Loucy (cell line): ENCODE measurements at regions not wholly inside any gene's neighbourhood (a gene's known extent, or its start where the extent isn't known, plus 50 kb on each side); places are given as distances from the start of the nearest gene placed in this dataset.

ENCODE experiments used
- H2AFZ ChIP-seq: fragments of 200-600 bp; sonication (generic); 2 replicates; pipeline ENCODE4 v1.6.0; 2016; ENCODE audit warnings: antibody characterized with exemption, mild to moderate bottlenecking, low read length, moderate library complexity
- H3F3A ChIP-seq: fragments of 200-600 bp; 2 replicates; pipeline ENCODE4 v1.6.0; 2016; ENCODE audit warnings: antibody characterized with exemption, low read depth, mild to moderate bottlenecking
- H3K27me3 ChIP-seq: fragments of 200-600 bp; sonication (generic); 2 replicates; pipeline ENCODE4 v1.6.1; 2014; ENCODE audit warnings: low read length, mild to moderate bottlenecking; ENCODE audit not compliant: insufficient read depth, poor library complexity, severe bottlenecking
- H3K36me3 ChIP-seq: fragments of 200-600 bp; sonication (generic); 2 replicates; pipeline ENCODE4 v1.6.1; 2016; ENCODE audit warnings: low read length; ENCODE audit not compliant: insufficient read depth
- H3K4me1 ChIP-seq: fragments of 200-600 bp; sonication (generic); 2 replicates; pipeline ENCODE4 v1.5.1; 2014; ENCODE audit warnings: low read length, mild to moderate bottlenecking; ENCODE audit not compliant: insufficient read depth, poor library complexity, severe bottlenecking
- H3K4me2 ChIP-seq: fragments of 200-600 bp; sonication (generic); 2 replicates; pipeline ENCODE4 v1.6.0; 2014; ENCODE audit warnings: antibody characterized with exemption, low read length, low read depth, mild to moderate bottlenecking; ENCODE audit not compliant: poor library complexity, severe bottlenecking
- H3K4me3 ChIP-seq: fragments of 200-600 bp; sonication (generic); 2 replicates; pipeline ENCODE4 v1.5.1; 2014; ENCODE audit warnings: low read length, mild to moderate bottlenecking, mixed read lengths; ENCODE audit not compliant: poor library complexity, severe bottlenecking
- H3K79me2 ChIP-seq: fragments of 200-600 bp; sonication (generic); 2 replicates; pipeline ENCODE4 v1.6.1; 2014; ENCODE audit warnings: low read length; ENCODE audit not compliant: insufficient read depth
- H3K9ac ChIP-seq: fragments of 200-600 bp; sonication (generic); 2 replicates; pipeline ENCODE4 v1.6.0; 2014; ENCODE audit warnings: mild to moderate bottlenecking, low read depth, low read length, moderate library complexity; ENCODE audit not compliant: poor library complexity, severe bottlenecking
- H3K9me2 ChIP-seq: fragments of 200-600 bp; sonication (generic); replicated peaks from 2 replicates; pipeline ENCODE4 v1.6.1; 2016; ENCODE audit warnings: low read depth, low read length, mixed read lengths
- H3K9me3 ChIP-seq: fragments of 200-600 bp; sonication (generic); 2 replicates; pipeline ENCODE4 v1.6.1; 2014; ENCODE audit warnings: mild to moderate bottlenecking, antibody characterized with exemption, low read length, low read depth; ENCODE audit not compliant: insufficient read depth
- H4K20me1 ChIP-seq: fragments of 200-600 bp; sonication (generic); 2 replicates; pipeline ENCODE4 v1.6.0; 2014; ENCODE audit warnings: antibody characterized with exemption, low read length, mild to moderate bottlenecking; ENCODE audit not compliant: insufficient read depth, poor library complexity, severe bottlenecking
- EZH2phosphoT487 ChIP-seq: fragments of 200-600 bp; IDR thresholded peaks from 2 replicates; pipeline ENCODE4 v1.6.1; 2018; ENCODE audit warnings: antibody characterized with exemption, mild to moderate bottlenecking, moderate library complexity, borderline replicate concordance
- TF ChIP-seq, protein P1 (sequence below): fragments of 200-600 bp; sonication (generic); conservative IDR thresholded peaks from 2 replicates; pipeline ENCODE4 v1.5.1; 2014; ENCODE audit warnings: mild to moderate bottlenecking, antibody characterized with exemption, low read length

DNA sequence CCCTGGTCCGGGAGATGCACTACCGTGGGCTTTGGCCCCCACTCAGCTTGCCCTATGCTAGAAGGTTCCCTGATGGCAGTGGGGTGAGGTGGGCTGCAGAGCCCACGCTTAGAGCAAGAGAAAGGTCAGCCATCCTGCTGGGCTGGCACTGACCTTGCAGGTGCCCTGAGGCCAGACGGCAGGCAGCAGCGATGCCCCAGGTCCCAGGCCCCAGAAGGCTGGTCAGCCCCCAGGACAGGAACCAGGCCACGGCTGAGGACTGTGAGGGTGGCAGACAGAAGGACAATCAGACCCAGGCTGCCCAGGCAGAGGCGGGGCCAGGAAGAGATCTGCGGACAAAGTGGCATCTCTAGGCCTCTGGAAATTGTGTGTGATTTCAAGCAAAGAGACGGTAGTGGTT lies 231.7 kb downstream of the CTTN start:
- H2AFZ ChIP-seq = no peak overlapping the region
- H3K36me3 ChIP-seq = no peaks in the 10 kb centered on the region

DNA sequence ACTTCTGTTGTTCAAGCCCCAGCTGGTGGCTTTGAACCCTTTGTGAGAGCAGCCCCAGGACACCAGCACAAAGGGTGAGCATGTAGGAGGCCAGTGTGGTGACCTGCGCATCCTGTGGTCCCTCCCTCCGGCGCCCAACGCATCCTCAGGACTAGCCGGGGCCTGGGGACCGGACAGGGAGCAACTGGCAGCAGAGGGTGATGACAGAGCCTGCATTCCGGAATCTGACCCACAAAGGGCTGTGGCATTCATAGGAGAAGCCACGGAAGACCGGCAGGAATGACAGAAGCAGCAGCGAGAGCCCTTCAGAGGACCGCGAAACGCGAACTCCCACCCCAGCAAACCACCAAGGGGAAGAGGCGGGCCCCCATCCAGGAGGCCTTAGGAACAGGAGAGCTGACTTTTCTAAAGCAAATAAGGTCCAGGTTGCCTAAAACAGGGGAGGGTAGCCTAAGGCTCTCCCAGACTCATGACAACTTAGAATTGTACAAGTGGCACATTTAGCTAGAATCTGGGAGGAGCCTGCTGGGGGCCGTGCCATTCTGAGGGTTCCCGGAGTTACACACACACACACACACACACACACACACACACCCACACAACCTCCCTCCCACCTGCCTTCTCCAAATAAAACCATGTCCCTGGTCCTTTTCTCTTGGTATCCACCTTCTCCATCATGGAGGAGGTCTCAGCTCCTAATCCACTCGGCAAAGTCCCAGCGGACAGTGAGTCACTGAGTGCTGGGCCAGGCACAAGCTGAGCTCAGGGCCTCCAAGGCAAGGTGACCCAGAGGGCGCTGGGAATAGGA lies 232.7 kb downstream of the CTTN start:
- H3K9me3 ChIP-seq = peaks cover 19% of the 10 kb centered on the region
- H3F3A ChIP-seq = no peaks in the 10 kb centered on the region
- no peaks in the 10 kb centered on the region for H3K4me1 ChIP-seq
- no peaks in the 10 kb centered on the region for H4K20me1 ChIP-seq
- H3K9ac ChIP-seq = no peak overlapping the region
- no peak overlapping the region for H3K4me2 ChIP-seq
- no peak overlapping the region for H2AFZ ChIP-seq
- H3K4me3 ChIP-seq = no peak overlapping the region
- no peaks in the 10 kb centered on the region for H3K9me2 ChIP-seq
- no peaks in the 10 kb centered on the region for H3K27me3 ChIP-seq
- no peaks in the 10 kb centered on the region for H3K79me2 ChIP-seq
- no peaks in the 10 kb centered on the region for H3K36me3 ChIP-seq
- TF ChIP-seq, protein P1, sequence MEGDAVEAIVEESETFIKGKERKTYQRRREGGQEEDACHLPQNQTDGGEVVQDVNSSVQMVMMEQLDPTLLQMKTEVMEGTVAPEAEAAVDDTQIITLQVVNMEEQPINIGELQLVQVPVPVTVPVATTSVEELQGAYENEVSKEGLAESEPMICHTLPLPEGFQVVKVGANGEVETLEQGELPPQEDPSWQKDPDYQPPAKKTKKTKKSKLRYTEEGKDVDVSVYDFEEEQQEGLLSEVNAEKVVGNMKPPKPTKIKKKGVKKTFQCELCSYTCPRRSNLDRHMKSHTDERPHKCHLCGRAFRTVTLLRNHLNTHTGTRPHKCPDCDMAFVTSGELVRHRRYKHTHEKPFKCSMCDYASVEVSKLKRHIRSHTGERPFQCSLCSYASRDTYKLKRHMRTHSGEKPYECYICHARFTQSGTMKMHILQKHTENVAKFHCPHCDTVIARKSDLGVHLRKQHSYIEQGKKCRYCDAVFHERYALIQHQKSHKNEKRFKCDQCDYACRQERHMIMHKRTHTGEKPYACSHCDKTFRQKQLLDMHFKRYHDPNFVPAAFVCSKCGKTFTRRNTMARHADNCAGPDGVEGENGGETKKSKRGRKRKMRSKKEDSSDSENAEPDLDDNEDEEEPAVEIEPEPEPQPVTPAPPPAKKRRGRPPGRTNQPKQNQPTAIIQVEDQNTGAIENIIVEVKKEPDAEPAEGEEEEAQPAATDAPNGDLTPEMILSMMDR = no peak
- TF ChIP-seq EZH2phosphoT487 = no peak

More for the DNA sequence above, 231.7 kb downstream of the CTTN start:
- Histone ChIP-seq H3K9me3 (peaks cover 19% of the 10 kb centered on the region), H3K79me2 (no peaks in the 10 kb centered on the region), H3K9ac (no peak overlapping the region), H3K4me2 (no peak overlapping the region), H3K4me1 (no peaks in the 10 kb centered on the region), H3K27me3 (no peaks in the 10 kb centered on the region), H4K20me1 (no peaks in the 10 kb centered on the region), H3K9me2 (no peaks in the 10 kb centered on the region), H3K4me3 (no peak overlapping the region), H3F3A (no peaks in the 10 kb centered on the region)
- TF ChIP-seq, protein P1 = no peak
- no peak for TF ChIP-seq EZH2phosphoT487

DNA sequence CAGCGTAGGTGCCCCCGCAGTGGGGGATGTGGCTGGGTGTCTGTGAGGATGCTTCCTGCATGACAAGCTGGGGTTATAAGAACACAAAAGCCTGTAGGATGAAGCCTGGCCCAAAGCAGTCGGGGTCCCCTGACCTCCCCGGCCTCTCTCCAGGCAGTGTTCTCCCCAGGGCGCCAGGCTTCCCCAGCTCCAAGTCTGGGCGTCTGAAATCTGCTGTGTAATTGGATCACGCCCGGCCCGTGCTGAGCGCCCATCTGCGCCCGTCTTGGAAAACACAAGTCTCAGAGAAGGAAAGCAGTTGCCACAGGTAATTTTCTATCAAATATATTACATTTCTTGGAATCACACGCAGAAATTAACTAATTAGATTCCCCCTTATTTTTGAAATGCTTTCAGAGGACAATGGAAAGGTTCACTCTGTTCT lies 233.3 kb downstream of the CTTN start:
- Histone ChIP-seq H4K20me1 (no peaks in the 10 kb centered on the region), H3K9ac (no peak overlapping the region), H3K4me3 (no peak overlapping the region), H3F3A (no peaks in the 10 kb centered on the region), H2AFZ (no peak overlapping the region), H3K4me1 (no peaks in the 10 kb centered on the region), H3K9me3 (peaks cover 19% of the 10 kb centered on the region), H3K36me3 (no peaks in the 10 kb centered on the region), H3K27me3 (no peaks in the 10 kb centered on the region), H3K79me2 (no peaks in the 10 kb centered on the region), H3K4me2 (no peak overlapping the region), H3K9me2 (no peaks in the 10 kb centered on the region)
- TF ChIP-seq EZH2phosphoT487 = no peak
- TF ChIP-seq, protein P1 = no peak
